ENCODE measurements at regions not wholly inside any gene's neighbourhood (a gene's known extent, or its start where the extent isn't known, plus 50 kb on each side); places are given as distances from the start of the nearest gene placed in this dataset.
"Not testable (repeated sequence)": the region's sequence is repeated elsewhere in the genome, so short reads cannot be mapped to it uniquely, and the experiment has no call there.

GRCh38 chr4:27368781-27369180 lies 508.1 kb downstream of the STIM2 start:
- H3K4me1 Mint-ChIP-seq: no peaks in the 10 kb centered on the region
- H3K27ac Mint-ChIP-seq: no peak overlapping the region
- H3K9me3 Mint-ChIP-seq: no peaks in the 10 kb centered on the region
- H3K4me3 Mint-ChIP-seq: no peak overlapping the region
- H3K36me3 Mint-ChIP-seq: no peaks in the 10 kb centered on the region
- no peaks in the 10 kb centered on the region for H3K27me3 Mint-ChIP-seq
- no peak for DNase-seq

- Mint-ChIP-seq H3K4me1 (no peaks in the 10 kb centered on the region), H3K4me3 (no peak overlapping the region), H3K27ac (no peak overlapping the region), H3K36me3 (no peaks in the 10 kb centered on the region), H3K27me3 (no peaks in the 10 kb centered on the region), H3K9me3 (peaks cover 6% of the 10 kb centered on the region)
- DNase-seq: no peak
Measured at GRCh38 chr4:27381815-27382214, 521.2 kb downstream of the STIM2 start.

DNA sequence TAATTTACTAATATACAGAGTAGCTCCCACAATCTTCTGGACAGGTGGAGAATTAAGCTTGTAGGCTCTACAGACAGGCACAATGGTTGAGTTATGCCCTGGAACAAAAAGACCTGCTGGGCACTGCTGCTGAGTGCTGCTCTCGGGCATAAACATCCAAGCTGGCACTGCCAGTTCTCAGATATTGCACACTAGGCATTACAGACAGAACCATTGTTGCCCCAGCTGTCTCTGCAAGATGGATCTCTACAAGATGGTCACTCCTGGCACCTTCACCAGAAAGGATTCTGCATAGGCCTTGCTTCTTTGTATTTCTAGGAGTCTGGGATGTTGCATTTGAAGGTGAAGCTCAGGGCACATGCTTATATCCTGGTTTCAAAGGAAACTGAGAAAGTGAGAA lies 527.1 kb downstream of the STIM2 start:
- Mint-ChIP-seq H3K9me3 (no peaks in the 10 kb centered on the region), H3K36me3 (no peaks in the 10 kb centered on the region)

DNA sequence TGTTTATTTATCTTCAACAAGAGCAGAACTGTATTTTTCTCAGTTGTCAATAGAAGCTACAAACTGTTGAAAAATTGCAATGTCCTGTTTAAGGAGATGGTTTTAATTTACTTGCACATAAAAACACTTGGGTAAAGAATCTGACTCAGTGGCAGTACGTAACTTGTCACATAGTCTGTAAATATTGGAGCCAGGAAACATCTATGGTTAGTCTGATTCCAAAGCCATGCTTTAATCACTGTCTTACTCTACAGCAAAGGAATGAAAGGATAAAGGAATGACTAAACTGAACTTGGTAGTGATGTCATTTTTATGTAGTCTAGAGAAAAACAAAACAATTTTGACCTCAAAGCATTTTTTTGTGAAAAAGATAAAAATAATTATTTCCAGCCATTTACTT lies 537.2 kb downstream of the STIM2 start:
- no peak for DNase-seq
- Mint-ChIP-seq H3K27ac (no peak overlapping the region), H3K4me3 (no peak overlapping the region), H3K36me3 (no peaks in the 10 kb centered on the region), H3K4me1 (no peaks in the 10 kb centered on the region), H3K27me3 (peaks cover 4% of the 10 kb centered on the region), H3K9me3 (peaks cover 6% of the 10 kb centered on the region)

More for the DNA sequence above, 527.1 kb downstream of the STIM2 start:
- no peak for DNase-seq
- Mint-ChIP-seq H3K4me1 (no peaks in the 10 kb centered on the region), H3K27me3 (no peaks in the 10 kb centered on the region), H3K27ac (no peak overlapping the region), H3K4me3 (no peak overlapping the region)

GRCh38 chr4:27398631-27399310 lies 538.1 kb downstream of the STIM2 start:
- Mint-ChIP-seq H3K4me3 (no peak overlapping the region), H3K27ac (no peak overlapping the region), H3K27me3 (peaks cover 4% of the 10 kb centered on the region), H3K4me1 (no peaks in the 10 kb centered on the region), H3K36me3 (no peaks in the 10 kb centered on the region), H3K9me3 (peaks cover 6% of the 10 kb centered on the region)
- no peak for DNase-seq

- H3K4me3 Mint-ChIP-seq: no peak overlapping the region
- no peaks in the 10 kb centered on the region for H3K4me1 Mint-ChIP-seq
- H3K36me3 Mint-ChIP-seq: no peaks in the 10 kb centered on the region
- peaks cover 11% of the 10 kb centered on the region for H3K9me3 Mint-ChIP-seq
- no peak for DNase-seq
- H3K27ac Mint-ChIP-seq: no peak overlapping the region
- H3K27me3 Mint-ChIP-seq: no peaks in the 10 kb centered on the region
Measured at GRCh38 chr4:27407616-27408015, 547.0 kb downstream of the STIM2 start.

DNA sequence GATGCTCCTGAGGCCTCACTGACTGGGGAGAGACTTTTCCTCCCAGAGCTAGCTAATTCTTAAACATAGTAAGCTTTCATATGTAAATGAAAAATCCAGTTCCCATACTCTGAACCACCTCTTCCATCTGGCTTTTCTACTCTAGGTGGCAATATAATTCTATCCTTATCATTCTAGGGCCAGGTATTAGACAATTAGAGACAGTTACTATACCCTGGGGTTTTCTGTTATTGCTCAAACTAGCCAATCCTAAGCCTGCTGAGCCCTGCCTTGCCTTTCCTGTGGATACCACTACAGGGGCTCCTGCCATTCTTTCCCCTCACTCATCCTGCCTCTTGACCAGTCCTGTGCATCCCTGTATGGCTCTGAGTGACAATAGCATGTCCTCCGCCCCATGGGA lies 552.0 kb downstream of the STIM2 start:
- no peak for DNase-seq
- Mint-ChIP-seq H3K27ac (no peak overlapping the region), H3K36me3 (no peaks in the 10 kb centered on the region), H3K4me1 (no peaks in the 10 kb centered on the region), H3K4me3 (no peak overlapping the region), H3K27me3 (no peaks in the 10 kb centered on the region), H3K9me3 (peaks cover 5% of the 10 kb centered on the region)

- Mint-ChIP-seq H3K4me3 (no peak overlapping the region), H3K27ac (no peak overlapping the region), H3K36me3 (no peaks in the 10 kb centered on the region), H3K9me3 (peaks cover 5% of the 10 kb centered on the region), H3K27me3 (no peaks in the 10 kb centered on the region), H3K4me1 (no peaks in the 10 kb centered on the region)
- no peak for DNase-seq
Measured at GRCh38 chr4:27414887-27415731, 554.5 kb downstream of the STIM2 start.

DNA sequence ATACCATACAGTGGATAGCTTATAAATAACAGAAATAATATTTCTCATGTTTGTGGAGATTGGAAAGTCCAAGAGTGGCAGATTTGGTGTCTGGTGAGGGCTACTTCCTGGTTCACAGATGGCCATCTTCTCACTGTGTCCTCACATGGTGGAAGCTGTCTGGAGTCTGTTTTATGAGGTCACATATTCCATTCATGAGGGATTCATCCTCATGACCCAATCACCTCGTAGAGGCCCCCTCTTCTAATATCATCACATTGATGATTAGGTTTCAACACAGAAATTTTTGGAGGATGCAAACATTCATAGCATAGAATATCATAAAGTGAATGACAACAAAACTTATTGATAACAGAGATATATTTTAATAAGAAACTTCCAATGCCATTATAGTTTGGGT lies 568.0 kb downstream of the STIM2 start:
- Mint-ChIP-seq H3K36me3 (no peaks in the 10 kb centered on the region), H3K27me3 (no peaks in the 10 kb centered on the region), H3K4me3 (no peak overlapping the region), H3K4me1 (no peaks in the 10 kb centered on the region), H3K9me3 (no peaks in the 10 kb centered on the region), H3K27ac (no peak overlapping the region)
- DNase-seq: no peak

- Mint-ChIP-seq H3K27ac (no peak overlapping the region), H3K9me3 (peaks cover 4% of the 10 kb centered on the region), H3K36me3 (no peaks in the 10 kb centered on the region), H3K4me1 (no peaks in the 10 kb centered on the region), H3K4me3 (no peak overlapping the region), H3K27me3 (no peaks in the 10 kb centered on the region)
- no peak for DNase-seq
Measured at GRCh38 chr4:27429364-27429871, 568.8 kb downstream of the STIM2 start.

- DNase-seq: no peak
- Mint-ChIP-seq H3K27ac (no peak overlapping the region), H3K36me3 (no peaks in the 10 kb centered on the region), H3K27me3 (no peaks in the 10 kb centered on the region), H3K4me1 (no peaks in the 10 kb centered on the region), H3K4me3 (no peak overlapping the region), H3K9me3 (peaks cover 3% of the 10 kb centered on the region)
Measured at GRCh38 chr4:27442146-27442545, 581.5 kb downstream of the STIM2 start.

DNA sequence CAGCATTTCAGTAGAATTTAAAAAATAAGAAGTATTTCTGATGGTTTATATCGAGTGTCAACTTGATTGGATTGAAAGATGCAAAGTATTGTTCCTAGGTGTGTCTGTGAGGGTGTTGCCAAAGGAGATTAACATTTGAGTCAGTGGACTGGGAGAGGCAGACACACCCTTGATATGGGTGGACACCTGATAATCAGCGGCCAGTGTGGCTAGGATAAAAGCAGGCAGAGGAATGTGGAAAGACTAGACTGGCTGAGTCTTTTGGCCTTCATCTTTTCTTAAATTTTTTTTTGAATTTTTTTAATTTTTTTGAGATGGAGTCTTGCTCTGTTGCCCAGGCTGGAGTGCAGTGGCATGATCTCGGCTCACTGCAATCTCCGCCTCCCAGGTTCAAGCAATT lies 582.0 kb downstream of the STIM2 start:
- not testable (repeated sequence) for DNase-seq, H3K4me1 Mint-ChIP-seq, H3K9me3 Mint-ChIP-seq, H3K27me3 Mint-ChIP-seq, H3K27ac Mint-ChIP-seq, H3K36me3 Mint-ChIP-seq, H3K4me3 Mint-ChIP-seq

DNA sequence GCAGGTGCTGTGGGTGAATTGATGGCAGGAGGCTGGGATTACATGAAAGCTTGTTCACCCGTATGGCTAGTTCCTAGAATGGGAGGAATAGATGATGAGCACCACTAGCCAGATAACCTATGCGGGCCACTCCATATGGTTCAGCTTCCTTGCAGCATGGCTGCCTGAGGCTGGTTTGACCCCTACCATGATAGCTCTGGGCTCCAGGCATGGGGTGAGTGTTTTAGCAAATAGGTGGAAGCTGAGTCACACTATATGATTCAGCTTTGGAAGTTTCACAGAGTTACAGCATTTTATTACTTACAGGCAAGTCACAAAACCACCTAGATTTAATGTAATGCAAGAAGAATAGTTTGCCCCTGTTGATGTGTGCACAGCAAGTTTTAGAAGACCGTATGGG lies 603.2 kb downstream of the STIM2 start:
- H3K27me3 Mint-ChIP-seq: no peaks in the 10 kb centered on the region
- H3K4me1 Mint-ChIP-seq: no peaks in the 10 kb centered on the region
- H3K4me3 Mint-ChIP-seq: no peak overlapping the region
- DNase-seq: no peak
- H3K36me3 Mint-ChIP-seq: no peaks in the 10 kb centered on the region
- H3K9me3 Mint-ChIP-seq: peaks cover 2% of the 10 kb centered on the region
- no peak overlapping the region for H3K27ac Mint-ChIP-seq

DNA sequence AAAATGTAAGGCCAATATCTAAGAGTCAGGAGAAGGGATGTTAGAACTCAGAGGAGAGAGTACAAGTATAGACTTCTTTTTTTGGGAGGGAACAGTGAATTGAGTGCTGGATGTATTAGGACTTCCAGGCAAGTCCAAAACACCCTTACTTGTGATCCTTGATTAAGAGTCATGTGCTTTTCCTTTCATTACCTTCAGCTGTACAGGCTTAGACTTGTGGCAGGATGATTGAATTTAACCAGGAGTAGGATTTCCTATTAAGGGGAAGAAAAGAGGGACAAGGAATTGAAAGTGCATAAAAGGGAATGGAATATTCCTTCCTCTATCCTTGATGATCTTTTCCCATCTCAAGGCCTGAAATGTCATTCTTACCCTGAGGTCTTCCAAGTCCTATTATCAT lies 606.7 kb downstream of the STIM2 start:
- Mint-ChIP-seq H3K4me3 (no peak overlapping the region), H3K4me1 (no peaks in the 10 kb centered on the region), H3K27ac (no peak overlapping the region), H3K9me3 (peaks cover 1% of the 10 kb centered on the region), H3K27me3 (no peaks in the 10 kb centered on the region), H3K36me3 (no peaks in the 10 kb centered on the region)
- DNase-seq: no peak

GRCh38 chr4:27472364-27472763 lies 611.7 kb downstream of the STIM2 start:
- Mint-ChIP-seq H3K36me3 (no peaks in the 10 kb centered on the region), H3K4me3 (no peak overlapping the region), H3K27me3 (no peaks in the 10 kb centered on the region), H3K27ac (no peak overlapping the region), H3K9me3 (peaks cover 1% of the 10 kb centered on the region), H3K4me1 (no peaks in the 10 kb centered on the region)
- DNase-seq: no peak

- H3K4me1 Mint-ChIP-seq: no peaks in the 10 kb centered on the region
- no peak overlapping the region for H3K27ac Mint-ChIP-seq
- H3K27me3 Mint-ChIP-seq: no peaks in the 10 kb centered on the region
- no peak overlapping the region for H3K4me3 Mint-ChIP-seq
- no peaks in the 10 kb centered on the region for H3K36me3 Mint-ChIP-seq
- no peak for DNase-seq
- H3K9me3 Mint-ChIP-seq: peaks cover 1% of the 10 kb centered on the region
Measured at GRCh38 chr4:27474691-27475090, 614.0 kb downstream of the STIM2 start.
